ENCODE measurements at regions not wholly inside any gene's neighbourhood (a gene's known extent, or its start where the extent isn't known, plus 50 kb on each side); places are given as distances from the start of the nearest gene placed in this dataset.

DNA sequence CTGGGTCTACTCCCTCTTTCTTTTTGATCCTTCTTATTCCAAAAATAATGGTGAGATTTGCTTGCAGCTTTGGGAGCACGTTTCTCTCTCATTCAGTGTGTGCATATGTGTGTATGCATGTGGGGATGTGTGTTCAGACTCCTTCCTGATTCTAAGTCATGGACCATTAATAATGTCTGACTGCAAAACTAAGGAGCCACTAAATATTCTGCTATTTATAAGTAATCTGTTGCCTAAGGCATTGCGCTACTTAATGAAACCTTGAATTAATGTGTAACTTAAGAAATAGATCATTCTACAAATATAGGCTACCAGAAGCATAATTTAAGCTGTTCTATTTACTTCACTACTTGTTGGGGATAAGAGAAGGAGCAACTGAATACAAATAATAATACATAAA lies 182.1 kb downstream of the TFCP2L1 start:
- no peak for DNase-seq
- ChIA-PET CTCF (no interaction called here), POLR2A (no interaction called here)
- H3K4me3 Mint-ChIP-seq = no peak overlapping the region
- H3K36me3 Mint-ChIP-seq (ENCODE audit: low read depth) = no peaks in the 10 kb centered on the region
- no peaks in the 10 kb centered on the region for H3K27me3 Mint-ChIP-seq
- no peaks in the 10 kb centered on the region for H3K4me1 Mint-ChIP-seq
- no peak overlapping the region for H3K27ac Mint-ChIP-seq
- no peaks in the 10 kb centered on the region for H3K9me3 Mint-ChIP-seq

DNA sequence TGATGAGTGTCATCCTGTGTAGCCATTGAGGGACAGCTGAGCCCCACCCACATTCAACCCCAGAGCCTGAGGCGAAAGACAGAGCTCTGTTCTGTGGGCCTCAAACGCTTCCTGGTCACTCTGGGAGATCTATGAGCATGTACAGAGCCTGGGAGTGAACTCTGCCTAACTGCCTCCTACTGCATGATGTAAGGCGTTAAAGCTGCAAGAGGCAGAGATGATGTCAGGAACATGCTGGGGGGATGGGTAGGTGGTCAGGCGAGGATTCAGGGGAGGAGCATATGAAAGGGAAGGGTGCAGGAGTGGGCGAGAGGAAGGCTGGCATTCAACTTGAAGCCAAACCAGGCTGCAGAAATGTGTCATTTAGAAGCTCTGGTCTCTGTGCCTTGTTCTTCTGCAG lies 181.0 kb downstream of the TFCP2L1 start:
- no peaks in the 10 kb centered on the region for H3K36me3 Mint-ChIP-seq (ENCODE audit: low read depth)
- H3K4me1 Mint-ChIP-seq = no peaks in the 10 kb centered on the region
- no peak overlapping the region for H3K4me3 Mint-ChIP-seq
- H3K27ac Mint-ChIP-seq = no peak overlapping the region
- no peaks in the 10 kb centered on the region for H3K27me3 Mint-ChIP-seq
- ChIA-PET POLR2A (no interaction called here), CTCF (no interaction called here)
- no peaks in the 10 kb centered on the region for H3K9me3 Mint-ChIP-seq
- no peak for DNase-seq

DNA sequence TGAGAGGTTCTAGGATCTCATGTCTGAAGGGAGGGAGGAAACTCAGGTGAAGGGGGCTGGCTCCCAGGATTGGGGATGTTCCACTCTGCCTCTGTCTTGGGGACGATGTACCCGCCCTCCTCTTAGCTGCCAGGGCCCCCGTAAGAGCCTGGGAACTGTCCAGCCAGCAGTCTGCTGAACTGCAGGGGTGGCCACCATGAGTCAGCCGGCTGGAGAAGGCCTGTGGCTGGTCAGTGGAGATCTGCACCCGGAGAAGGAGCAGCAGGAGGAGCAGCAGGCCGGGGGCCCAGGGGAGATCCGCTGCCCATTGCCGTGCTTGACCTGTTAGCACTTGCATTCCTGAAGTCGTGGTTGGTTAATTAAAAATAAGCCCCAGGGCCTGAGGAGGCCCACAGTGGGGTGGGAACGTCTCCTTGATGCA lies 180.3 kb downstream of the TFCP2L1 start:
- no peaks in the 10 kb centered on the region for H3K9me3 Mint-ChIP-seq
- CTCF ChIA-PET = no interaction called here

DNA sequence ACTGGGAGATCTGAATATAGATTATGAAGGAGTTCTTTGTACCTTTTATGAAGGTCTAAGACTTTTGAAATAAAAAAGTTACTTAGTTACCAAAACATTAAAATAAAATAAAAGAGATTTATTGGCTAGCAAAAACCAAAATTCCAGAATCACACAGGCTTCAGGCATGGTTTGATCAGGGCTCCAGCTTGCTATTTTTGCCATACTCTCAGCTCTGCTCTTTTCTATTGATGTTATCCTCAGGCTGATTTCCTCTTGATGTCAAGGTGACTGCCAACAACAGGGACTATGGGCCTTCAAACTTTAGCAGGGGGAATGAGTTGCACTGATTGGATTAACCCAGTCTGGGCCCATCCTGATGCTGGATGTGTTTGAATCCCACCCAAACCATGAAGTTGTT lies 174.1 kb downstream of the TFCP2L1 start:
- Mint-ChIP-seq H3K36me3 (ENCODE audit: low read depth) (no peaks in the 10 kb centered on the region), H3K4me1 (no peaks in the 10 kb centered on the region), H3K27ac (no peak overlapping the region), H3K9me3 (no peaks in the 10 kb centered on the region), H3K4me3 (no peak overlapping the region), H3K27me3 (no peaks in the 10 kb centered on the region)
- POLR2A ChIA-PET = no interaction called here
- CTCF ChIA-PET = no interaction called here
- no peak for DNase-seq

More for the DNA sequence above, 180.3 kb downstream of the TFCP2L1 start:
- Mint-ChIP-seq H3K36me3 (ENCODE audit: low read depth) (no peaks in the 10 kb centered on the region), H3K27ac (no peak overlapping the region), H3K4me3 (no peak overlapping the region), H3K4me1 (no peaks in the 10 kb centered on the region), H3K27me3 (no peaks in the 10 kb centered on the region)
- POLR2A ChIA-PET = no interaction called here
- DNase-seq = no peak

DNA sequence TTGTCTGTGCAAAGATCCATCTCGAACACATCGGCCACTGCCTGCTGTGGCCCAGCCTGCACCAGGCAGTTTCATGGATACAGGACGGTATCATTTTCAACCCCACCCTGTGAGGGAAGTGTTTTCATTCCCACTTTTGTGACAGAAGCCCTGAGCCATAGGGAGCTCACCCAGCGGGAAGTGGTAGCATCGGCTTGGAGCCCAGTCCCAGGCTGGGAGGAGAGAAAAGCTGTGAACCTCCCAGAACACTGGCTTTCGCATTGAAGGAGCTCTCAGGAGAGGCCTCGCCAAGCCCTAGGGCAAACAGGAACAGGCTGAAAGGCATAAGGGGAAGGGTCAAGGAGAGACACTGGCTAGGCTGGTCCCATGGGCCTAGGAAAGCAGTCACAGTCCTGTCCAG lies 166.1 kb downstream of the TFCP2L1 start:
- H3K36me3 Mint-ChIP-seq (ENCODE audit: low read depth) = no peaks in the 10 kb centered on the region
- CTCF ChIA-PET = no interaction called here

DNA sequence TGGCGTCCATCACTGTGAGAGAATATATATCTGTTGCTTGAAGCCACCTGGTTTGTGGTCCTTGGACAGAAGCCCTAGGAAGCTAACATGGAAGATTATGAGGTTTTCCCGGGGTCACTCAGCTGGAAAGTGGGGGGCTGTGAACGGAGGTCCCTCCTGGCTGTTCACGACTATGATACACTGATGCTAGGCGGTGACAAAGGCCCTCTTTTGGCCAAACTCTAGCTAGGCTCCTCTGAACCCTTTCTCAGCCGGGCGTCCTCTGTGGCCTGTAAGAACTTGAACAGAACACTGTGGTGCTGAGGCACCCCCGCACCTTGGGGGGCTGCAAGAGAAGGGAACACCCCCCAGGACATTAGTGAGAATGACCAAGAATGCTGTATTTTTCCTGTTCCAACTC lies 164.6 kb downstream of the TFCP2L1 start:
- H3K4me1 Mint-ChIP-seq = no peaks in the 10 kb centered on the region
- peaks cover 3% of the 10 kb centered on the region for H3K27me3 Mint-ChIP-seq
- H3K27ac Mint-ChIP-seq = no peak overlapping the region
- no peaks in the 10 kb centered on the region for H3K9me3 Mint-ChIP-seq
- no peak for DNase-seq
- ChIA-PET POLR2A (no interaction called here), CTCF (no interaction called here)
- H3K36me3 Mint-ChIP-seq (ENCODE audit: low read depth) = no peaks in the 10 kb centered on the region
- no peak overlapping the region for H3K4me3 Mint-ChIP-seq

More for the DNA sequence above, 166.1 kb downstream of the TFCP2L1 start:
- Mint-ChIP-seq H3K4me3 (no peak overlapping the region), H3K27me3 (peaks cover 2% of the 10 kb centered on the region), H3K9me3 (no peaks in the 10 kb centered on the region), H3K4me1 (no peaks in the 10 kb centered on the region), H3K27ac (no peak overlapping the region)
- POLR2A ChIA-PET = no interaction called here
- DNase-seq = no peak

DNA sequence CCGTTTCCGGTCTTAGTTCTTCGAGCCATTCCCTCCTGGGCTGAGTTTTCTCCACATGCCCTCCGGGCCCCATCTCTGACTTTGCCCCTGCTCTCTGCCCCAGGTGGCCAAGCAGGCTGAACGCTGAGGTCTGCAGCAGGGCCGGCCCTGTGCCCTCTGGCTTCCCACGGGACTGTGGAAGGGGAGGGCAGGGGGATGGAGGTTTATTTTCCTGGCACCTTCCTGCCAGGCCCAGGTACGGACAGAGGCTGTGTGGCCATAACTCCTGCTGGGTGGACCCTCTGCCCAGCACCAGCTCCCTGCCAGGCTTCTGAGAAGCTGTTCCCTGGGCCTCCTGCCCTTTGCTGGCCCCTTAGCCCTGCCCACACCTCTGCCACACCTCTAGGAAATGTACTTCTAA lies 164.0 kb downstream of the TFCP2L1 start:
- ChIA-PET POLR2A (no interaction called here), CTCF (no interaction called here)
- Mint-ChIP-seq H3K4me3 (no peak overlapping the region), H3K27ac (no peak overlapping the region), H3K9me3 (no peaks in the 10 kb centered on the region), H3K4me1 (no peaks in the 10 kb centered on the region), H3K27me3 (peaks cover 3% of the 10 kb centered on the region), H3K36me3 (ENCODE audit: low read depth) (no peaks in the 10 kb centered on the region)
- DNase-seq = no peak

DNA sequence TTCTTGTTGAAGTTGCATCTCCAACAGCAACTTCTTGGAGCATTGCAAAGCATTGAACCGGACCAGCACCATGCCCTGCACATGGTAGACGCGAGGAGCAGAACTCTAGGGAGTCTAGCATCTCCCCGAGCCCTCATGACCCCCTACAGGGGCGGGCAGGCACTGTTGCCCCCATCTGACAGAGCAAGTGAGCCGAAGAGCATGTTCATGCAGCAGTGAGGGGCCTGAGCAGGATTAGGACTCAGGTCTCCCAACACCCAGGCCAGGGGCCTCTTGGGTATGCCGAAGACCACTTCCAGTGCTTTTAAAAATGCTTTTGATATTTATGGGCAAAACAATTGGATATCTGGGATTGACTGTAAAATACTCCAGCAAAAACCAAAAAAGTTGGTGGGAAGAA lies 163.3 kb downstream of the TFCP2L1 start:
- ChIA-PET POLR2A (no interaction called here), CTCF (no interaction called here)
- Mint-ChIP-seq H3K4me1 (no peaks in the 10 kb centered on the region), H3K36me3 (ENCODE audit: low read depth) (no peaks in the 10 kb centered on the region), H3K4me3 (no peak overlapping the region), H3K9me3 (no peaks in the 10 kb centered on the region), H3K27me3 (peaks cover 3% of the 10 kb centered on the region), H3K27ac (no peak overlapping the region)
- DNase-seq = no peak

DNA sequence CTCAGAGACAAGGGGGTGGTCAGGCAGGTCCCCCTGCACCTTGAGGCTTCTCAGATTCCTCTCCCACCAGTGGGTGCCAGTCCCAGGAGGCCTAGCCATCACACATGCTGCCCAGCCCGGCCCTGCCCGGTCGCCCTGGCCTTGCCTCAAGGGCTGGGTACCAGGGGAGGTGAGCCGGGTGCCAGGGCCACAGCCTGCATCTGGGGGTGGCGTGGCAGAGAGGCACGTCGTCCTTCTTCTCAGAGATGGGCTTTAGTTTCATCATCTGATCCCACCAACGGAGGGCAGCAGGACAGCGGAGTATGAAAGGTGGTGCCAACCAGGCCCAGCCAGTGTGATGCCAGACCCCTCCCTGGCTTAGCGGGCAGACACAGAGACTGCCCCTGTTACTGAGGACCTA lies 161.7 kb downstream of the TFCP2L1 start:
- Mint-ChIP-seq H3K9me3 (no peaks in the 10 kb centered on the region), H3K27ac (no peak overlapping the region), H3K36me3 (ENCODE audit: low read depth) (no peaks in the 10 kb centered on the region), H3K4me1 (no peaks in the 10 kb centered on the region), H3K27me3 (peaks cover 3% of the 10 kb centered on the region), H3K4me3 (no peak overlapping the region)
- DNase-seq = no peak
- ChIA-PET CTCF (no interaction called here), POLR2A (no interaction called here)

DNA sequence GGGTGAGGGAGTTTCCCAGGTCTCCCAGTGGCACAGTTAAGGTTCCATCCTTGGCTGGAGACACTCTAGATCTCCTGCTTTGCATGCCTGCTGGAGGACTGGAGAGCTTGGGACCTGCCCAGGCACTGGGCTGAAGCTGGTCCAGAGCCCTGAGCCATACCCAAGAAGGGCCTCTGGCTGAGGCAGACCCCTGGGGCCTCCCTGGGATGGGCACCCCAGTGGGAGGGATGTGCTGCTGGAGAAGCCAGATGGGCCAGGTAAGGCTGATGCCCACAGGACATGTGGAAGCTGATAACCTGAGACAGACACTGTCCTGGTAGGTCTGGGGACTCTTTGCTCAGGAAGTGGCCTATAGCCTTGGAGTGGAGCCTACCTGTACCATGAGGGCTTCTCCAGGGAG lies 160.7 kb downstream of the TFCP2L1 start:
- CTCF ChIA-PET = no interaction called here
- no peaks in the 10 kb centered on the region for H3K9me3 Mint-ChIP-seq
- POLR2A ChIA-PET = no interaction called here
- H3K4me3 Mint-ChIP-seq = no peak overlapping the region
- no peaks in the 10 kb centered on the region for H3K36me3 Mint-ChIP-seq (ENCODE audit: low read depth)
- H3K27ac Mint-ChIP-seq = no peak overlapping the region
- peaks cover 3% of the 10 kb centered on the region for H3K27me3 Mint-ChIP-seq
- DNase-seq = no peak
- no peaks in the 10 kb centered on the region for H3K4me1 Mint-ChIP-seq

DNA sequence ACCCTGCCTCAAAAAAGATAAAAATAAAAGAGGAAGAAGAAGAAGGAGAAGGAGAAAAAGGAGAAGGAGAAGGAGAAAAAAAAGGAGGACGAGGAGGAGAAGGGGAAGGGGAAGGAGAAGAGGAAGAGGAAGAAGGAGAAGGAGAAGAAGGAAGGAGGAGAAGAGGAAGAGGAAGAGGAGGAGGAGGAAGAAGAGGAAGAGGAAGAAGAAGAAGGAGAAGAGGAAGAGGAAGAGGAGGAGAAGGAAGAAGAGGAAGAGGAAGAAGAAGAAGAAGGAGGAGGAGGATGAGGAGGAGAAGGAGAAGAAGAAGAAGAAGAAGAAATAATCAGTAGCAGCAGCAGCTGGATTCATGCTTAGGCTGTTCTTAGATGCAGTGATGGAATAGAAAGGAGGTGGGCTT lies 159.7 kb downstream of the TFCP2L1 start:
- no peak overlapping the region for H3K4me3 Mint-ChIP-seq
- POLR2A ChIA-PET = no interaction called here
- no peaks in the 10 kb centered on the region for H3K9me3 Mint-ChIP-seq
- CTCF ChIA-PET = no interaction called here
- no peak for DNase-seq
- H3K36me3 Mint-ChIP-seq (ENCODE audit: low read depth) = no peaks in the 10 kb centered on the region
- H3K4me1 Mint-ChIP-seq = no peaks in the 10 kb centered on the region
- H3K27ac Mint-ChIP-seq = no peak overlapping the region
- peaks cover 3% of the 10 kb centered on the region for H3K27me3 Mint-ChIP-seq

DNA sequence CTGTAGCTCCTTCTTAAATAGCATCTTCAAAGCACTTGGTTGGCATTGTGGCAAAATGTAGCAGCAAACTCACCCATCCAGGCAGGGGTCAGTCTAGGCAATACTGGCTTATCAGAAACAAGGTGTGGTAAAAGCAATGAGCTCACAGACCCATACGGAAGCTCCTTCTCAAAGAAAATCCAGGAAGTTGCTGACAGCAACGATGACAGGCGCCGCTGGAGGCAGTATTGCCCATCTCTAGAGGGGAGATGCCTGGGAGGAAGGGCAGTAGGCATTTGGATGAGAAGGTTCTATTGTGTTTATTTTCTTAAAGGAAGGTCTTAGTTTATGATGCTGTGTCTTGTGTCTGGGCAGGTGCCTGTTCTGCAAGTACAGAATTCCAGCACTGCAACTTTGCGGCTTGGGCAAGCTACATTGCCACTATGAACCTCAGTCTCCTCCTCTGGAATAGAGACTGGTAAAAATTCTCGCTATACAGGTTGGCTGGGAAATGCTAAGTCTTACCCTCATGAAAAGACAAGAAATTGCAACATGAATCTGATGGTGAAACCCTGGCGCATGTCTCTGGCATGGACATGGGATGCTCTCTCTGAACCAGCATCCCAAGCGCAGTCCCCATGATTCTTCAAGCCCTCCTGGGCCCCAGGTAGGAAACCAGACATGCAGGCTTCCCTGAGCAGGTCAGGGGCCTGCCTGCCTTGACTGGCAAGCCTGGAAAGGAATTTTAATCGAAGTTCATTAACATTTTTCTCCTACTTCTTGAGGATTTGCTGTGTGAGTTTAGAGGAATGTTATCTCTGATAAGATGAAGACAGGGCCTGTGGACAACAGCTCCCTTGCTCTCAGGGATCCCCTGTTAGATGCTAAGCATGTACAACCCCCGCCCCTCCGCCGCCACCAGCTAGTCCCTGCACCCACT lies 156.0 kb downstream of the TFCP2L1 start:
- no peak overlapping the region for H3K27ac Mint-ChIP-seq
- no peak overlapping the region for H3K4me3 Mint-ChIP-seq
- POLR2A ChIA-PET = interaction anchor here (1.3 kb wide), 1 partner anchor 54 kb away, joined by 3 read pairs; no protein-coding TSS in a partner anchor
- no peaks in the 10 kb centered on the region for H3K36me3 Mint-ChIP-seq (ENCODE audit: low read depth)
- CTCF ChIA-PET = interaction anchor here (0.8 to 1.3 kb wide), 4 partner anchors 15 to 625 kb away, joined by 3 to 7 read pairs (median 3); no protein-coding TSS in a partner anchor
- H3K27me3 Mint-ChIP-seq = peaks cover under 1% of the 10 kb centered on the region
- no peaks in the 10 kb centered on the region for H3K4me1 Mint-ChIP-seq
- H3K9me3 Mint-ChIP-seq = no peaks in the 10 kb centered on the region
- DNase-seq = peak; percentile 20

DNA sequence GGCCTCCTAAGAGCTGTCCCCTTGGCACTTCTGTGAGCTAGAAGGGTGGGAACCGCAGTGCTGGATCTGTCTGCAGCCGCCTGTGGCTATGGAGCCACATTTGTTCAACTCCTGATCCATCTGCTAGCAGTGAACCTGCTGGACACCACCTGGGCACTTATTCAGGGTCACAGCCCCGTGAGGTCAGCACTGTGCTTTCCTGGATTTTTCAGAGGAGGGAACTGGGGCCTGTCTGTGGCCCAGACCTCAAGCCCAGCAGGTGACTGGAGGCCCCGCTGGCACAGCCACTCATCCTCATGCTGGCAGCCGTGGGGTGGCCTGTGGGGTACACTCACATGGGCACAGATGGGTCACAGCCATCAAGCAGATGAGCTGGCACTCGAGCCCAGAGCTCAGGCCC lies 155.3 kb downstream of the TFCP2L1 start:
- Mint-ChIP-seq H3K4me3 (no peak overlapping the region), H3K9me3 (no peaks in the 10 kb centered on the region), H3K4me1 (no peaks in the 10 kb centered on the region), H3K27ac (no peak overlapping the region), H3K36me3 (ENCODE audit: low read depth) (no peaks in the 10 kb centered on the region), H3K27me3 (no peaks in the 10 kb centered on the region)
- no peak for DNase-seq
- CTCF ChIA-PET = no interaction called here
- POLR2A ChIA-PET = no interaction called here

DNA sequence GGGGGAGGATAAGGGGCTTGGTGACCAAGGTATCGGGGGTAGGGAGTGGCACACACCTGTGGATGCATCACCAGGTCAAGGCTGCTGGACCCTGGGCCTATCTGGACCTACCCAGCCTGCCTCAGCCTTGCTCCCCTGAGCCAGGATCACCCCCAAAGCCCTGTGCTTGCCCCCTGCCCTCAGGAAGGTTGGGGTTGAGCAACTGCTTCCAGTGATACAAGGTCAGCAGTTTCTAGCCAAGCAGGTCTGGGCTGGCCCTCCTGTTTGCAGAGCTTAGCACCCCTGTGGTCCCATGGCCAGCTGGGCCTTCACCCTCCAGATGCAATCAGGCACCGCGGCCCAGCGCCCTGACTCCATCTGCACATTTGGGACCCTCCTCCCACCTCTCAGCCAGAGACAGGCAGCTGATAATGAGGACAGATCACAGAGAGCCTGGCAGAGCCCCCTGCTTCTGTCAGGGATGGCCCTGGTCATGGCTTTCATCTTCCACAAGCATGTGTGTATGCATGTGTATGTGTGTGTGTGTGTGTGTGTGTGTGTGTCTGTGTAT lies 154.6 kb downstream of the TFCP2L1 start:
- no peaks in the 10 kb centered on the region for H3K36me3 Mint-ChIP-seq (ENCODE audit: low read depth)
- H3K4me3 Mint-ChIP-seq = no peak overlapping the region
- CTCF ChIA-PET = no interaction called here
- no peak for DNase-seq
- no peaks in the 10 kb centered on the region for H3K27me3 Mint-ChIP-seq
- H3K9me3 Mint-ChIP-seq = no peaks in the 10 kb centered on the region
- H3K4me1 Mint-ChIP-seq = no peaks in the 10 kb centered on the region
- no peak overlapping the region for H3K27ac Mint-ChIP-seq
- POLR2A ChIA-PET = no interaction called here
